NCI-H146 (cell line): ENCODE measurements at regions not wholly inside any gene's neighbourhood (a gene's known extent, or its start where the extent isn't known, plus 50 kb on each side); places are given as distances from the start of the nearest gene placed in this dataset.

Experiments used
- DNase-seq: peaks from one replicate; lab custom pipeline; 2025; lab: John Stamatoyannopoulos, UW

DNA sequence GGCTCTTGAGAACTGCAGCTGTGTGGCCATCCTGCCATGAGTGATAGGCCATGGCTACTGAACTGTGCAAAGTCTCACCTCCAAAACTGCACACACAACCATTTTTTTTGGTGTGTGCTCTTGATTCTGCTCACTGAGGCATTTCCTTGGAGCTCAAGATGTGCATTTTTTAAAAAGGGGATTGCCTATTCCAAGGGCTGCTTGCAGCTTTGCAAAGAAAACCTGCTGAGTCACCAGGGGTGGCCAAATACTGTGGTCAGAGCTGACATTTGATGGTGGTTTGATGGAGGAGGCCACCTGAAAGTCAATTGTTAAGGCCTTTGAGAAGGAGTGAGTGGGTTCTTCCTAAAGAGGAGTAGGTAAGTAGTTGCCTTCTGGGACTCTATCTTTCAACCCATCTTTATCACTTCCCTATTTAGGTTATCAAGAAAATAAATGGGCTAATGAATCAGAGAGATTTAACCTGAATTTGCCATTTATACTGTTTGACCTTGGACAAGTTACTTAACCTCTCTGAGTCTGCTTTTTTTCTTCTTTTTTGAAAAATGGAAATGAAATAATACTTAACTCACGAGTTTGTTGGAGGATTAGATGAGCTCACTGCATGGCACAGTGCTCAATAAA lies 87.9 kb downstream of the CHST2 start:
- DNase-seq = peak; percentile 87

DNA sequence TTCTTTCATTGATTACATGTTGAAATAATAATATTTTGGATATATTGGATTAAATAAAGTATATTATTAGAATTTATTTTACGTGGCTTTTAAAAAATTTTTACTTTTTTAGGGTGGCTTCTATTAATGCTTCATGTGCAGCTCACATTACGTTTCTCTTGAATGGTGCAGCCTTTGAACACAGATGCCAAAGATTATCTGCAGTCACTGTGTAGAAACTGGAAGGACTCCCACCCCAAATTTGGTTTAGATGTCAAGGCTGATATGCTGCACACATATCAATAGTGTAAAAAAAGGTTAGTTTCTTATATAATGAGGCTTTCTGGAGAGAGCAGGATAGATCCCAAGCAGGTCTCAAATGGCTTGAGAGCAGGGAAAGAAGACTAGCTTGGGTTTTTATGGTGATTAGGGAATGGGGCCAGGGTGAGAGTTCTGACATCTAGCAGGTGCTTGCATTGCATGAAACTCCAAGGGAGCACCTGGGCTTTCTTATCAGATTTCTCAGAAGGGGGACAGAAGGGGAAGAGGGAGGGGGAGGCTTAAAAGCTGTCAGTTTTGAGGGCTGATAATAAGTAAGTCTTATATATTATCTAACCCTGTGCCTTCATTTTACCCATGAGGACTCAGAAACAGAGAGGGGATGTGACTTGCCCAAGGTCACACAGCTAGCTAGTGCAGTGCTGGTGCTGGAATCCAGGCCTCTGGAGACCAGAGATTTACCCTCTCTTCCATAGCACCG lies 89.6 kb downstream of the CHST2 start:
- DNase-seq = no peak

DNA sequence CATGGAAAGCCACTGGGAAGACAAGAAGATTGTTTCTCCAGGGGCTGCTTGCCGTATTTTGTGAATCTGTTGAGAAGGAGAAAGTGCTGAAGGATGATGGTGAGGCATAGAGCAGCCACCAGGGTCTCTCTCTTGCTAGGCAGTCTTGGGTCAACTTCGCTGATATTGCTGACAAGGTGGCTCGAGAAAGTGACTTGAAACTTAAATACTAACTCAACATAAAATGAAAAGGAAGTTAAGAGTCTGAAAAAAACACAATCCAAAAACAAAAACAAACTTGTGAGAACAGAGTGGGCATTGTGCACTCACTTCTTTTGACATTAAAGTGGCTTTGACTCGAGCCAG lies 90.1 kb downstream of the CHST2 start:
- DNase-seq = no peak

- DNase-seq = no peak
Observed at GRCh38 chr3:143210141-143210540, 90.6 kb downstream of the CHST2 start.

GRCh38 chr3:143215059-143215458 lies 95.5 kb downstream of the CHST2 start:
- DNase-seq = no peak
